Smooth muscle cell (in vitro differentiated cells): ENCODE measurements at regions not wholly inside any gene's neighbourhood (a gene's known extent, or its start where the extent isn't known, plus 50 kb on each side); places are given as distances from the start of the nearest gene placed in this dataset.

Experiments used
- DNase-seq: peaks from one replicate; lab custom pipeline; 2025; ENCODE audit not compliant: unreplicated experiment; lab: John Stamatoyannopoulos, UW
- H2AFZ ChIP-seq: fragments of 200-600 bp; sonication (generic); 2 replicates; pipeline ENCODE4 v1.6.0; 2016; ENCODE audit warnings: antibody characterized with exemption, low read depth, mild to moderate bottlenecking
- H3F3A ChIP-seq: fragments of 200-600 bp; sonication (generic); 2 replicates; pipeline ENCODE4 v1.6.0; 2017; ENCODE audit warnings: antibody characterized with exemption, low read depth
- H3K27ac ChIP-seq: fragments of 200-600 bp; sonication (generic); 2 replicates; pipeline ENCODE4 v1.5.1; 2016; ENCODE audit warnings: low read depth, mild to moderate bottlenecking
- H3K27me3 ChIP-seq: fragments of 200-600 bp; sonication (generic); 2 replicates; pipeline ENCODE4 v1.6.1; 2016; ENCODE audit warnings: low read depth, mild to moderate bottlenecking
- H3K36me3 ChIP-seq: fragments of 200-600 bp; sonication (generic); 2 replicates; pipeline ENCODE4 v1.5.1; 2016; ENCODE audit warnings: low read depth
- H3K4me1 ChIP-seq: fragments of 200-600 bp; sonication (generic); 2 replicates; pipeline ENCODE4 v1.5.1; 2016; ENCODE audit warnings: low read depth
- H3K4me2 ChIP-seq: fragments of 200-600 bp; sonication (generic); 2 replicates; pipeline ENCODE4 v1.6.0; 2016; ENCODE audit warnings: mild to moderate bottlenecking
- H3K4me3 ChIP-seq: fragments of 200-600 bp; sonication (generic); 2 replicates; pipeline ENCODE4 v1.5.1; 2016; ENCODE audit warnings: mild to moderate bottlenecking
- H3K79me2 ChIP-seq: fragments of 200-600 bp; sonication (generic); 2 replicates; pipeline ENCODE4 v1.6.0; 2016; ENCODE audit warnings: low read depth, mild to moderate bottlenecking
- H3K9ac ChIP-seq: fragments of 200-600 bp; sonication (generic); 2 replicates; pipeline ENCODE4 v1.6.0; 2016; ENCODE audit warnings: low read depth
- H3K9me3 ChIP-seq: fragments of 200-600 bp; sonication (generic); replicated peaks from 2 replicates; pipeline ENCODE4 v1.5.1; 2016; ENCODE audit warnings: low read depth
- H4K20me1 ChIP-seq: fragments of 200-600 bp; sonication (generic); 2 replicates; pipeline ENCODE4 v1.6.0; 2016; ENCODE audit warnings: low read depth
- WGBS: methylation state at CpG from one replicate; pipeline ENCODE4 v1.1.7; 2016; ENCODE audit warnings: low lambda C conversion rate; 5-methylcytosine and 5-hydroxymethylcytosine counted together
- TF ChIP-seq, protein P1 (sequence below): fragments of 200-600 bp; sonication (generic); IDR thresholded peaks from 2 replicates; pipeline ENCODE4 v1.5.1; 2017; ENCODE audit warnings: borderline replicate concordance, mild to moderate bottlenecking, antibody characterized with exemption; ENCODE audit not compliant: insufficient read depth, poor library complexity, severe bottlenecking

DNA sequence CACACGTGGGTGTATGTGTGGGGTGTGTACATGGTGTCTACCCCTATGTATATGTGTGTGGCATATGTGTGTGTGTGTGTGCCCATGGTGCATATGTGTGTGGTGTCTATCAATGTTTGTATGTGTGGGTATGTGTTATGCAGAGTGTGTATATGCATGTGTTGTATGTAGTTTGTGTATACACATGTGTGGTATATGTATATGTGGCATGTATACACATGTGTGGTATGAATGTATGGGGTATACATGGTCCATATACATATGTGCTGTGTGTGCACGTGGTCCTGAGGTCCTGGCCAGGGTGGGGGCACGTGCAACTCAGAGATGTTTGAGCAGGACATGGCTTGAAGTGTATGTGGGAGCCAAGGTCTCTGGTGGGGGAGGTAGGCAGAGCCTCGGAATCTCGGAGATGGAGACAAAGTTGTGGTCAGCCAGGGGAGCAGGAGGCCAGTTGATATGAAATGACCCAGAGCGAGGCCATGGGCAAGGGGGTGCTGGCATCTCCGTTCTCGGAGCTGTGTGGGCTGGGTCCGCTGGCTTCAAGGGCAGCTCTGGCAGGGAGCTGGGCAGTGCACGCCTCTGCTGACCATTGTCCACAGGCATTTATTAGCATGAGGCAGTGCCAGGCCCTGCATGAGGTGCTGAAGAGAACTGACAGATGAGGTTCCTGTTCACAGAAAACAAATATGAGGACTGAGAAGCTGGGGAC lies 276.2 kb upstream of the CHD6 start:
- Histone ChIP-seq H4K20me1 (no peaks in the 10 kb centered on the region), H3K79me2 (no peaks in the 10 kb centered on the region), H3K27me3 (peaks cover 24% of the 10 kb centered on the region), H2AFZ (no peak overlapping the region), H3K9ac (no peak overlapping the region), H3K36me3 (no peaks in the 10 kb centered on the region), H3K9me3 (no peaks in the 10 kb centered on the region), H3K4me1 (no peaks in the 10 kb centered on the region), H3K4me2 (no peak overlapping the region), H3K4me3 (no peak overlapping the region), H3F3A (no peaks in the 10 kb centered on the region), H3K27ac (no peak overlapping the region)
- DNase-seq, result no peak
- WGBS, result 89% methylated on average over 10 of the region's 10 CpGs
- TF ChIP-seq, protein P1, sequence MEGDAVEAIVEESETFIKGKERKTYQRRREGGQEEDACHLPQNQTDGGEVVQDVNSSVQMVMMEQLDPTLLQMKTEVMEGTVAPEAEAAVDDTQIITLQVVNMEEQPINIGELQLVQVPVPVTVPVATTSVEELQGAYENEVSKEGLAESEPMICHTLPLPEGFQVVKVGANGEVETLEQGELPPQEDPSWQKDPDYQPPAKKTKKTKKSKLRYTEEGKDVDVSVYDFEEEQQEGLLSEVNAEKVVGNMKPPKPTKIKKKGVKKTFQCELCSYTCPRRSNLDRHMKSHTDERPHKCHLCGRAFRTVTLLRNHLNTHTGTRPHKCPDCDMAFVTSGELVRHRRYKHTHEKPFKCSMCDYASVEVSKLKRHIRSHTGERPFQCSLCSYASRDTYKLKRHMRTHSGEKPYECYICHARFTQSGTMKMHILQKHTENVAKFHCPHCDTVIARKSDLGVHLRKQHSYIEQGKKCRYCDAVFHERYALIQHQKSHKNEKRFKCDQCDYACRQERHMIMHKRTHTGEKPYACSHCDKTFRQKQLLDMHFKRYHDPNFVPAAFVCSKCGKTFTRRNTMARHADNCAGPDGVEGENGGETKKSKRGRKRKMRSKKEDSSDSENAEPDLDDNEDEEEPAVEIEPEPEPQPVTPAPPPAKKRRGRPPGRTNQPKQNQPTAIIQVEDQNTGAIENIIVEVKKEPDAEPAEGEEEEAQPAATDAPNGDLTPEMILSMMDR, result no peak

DNA sequence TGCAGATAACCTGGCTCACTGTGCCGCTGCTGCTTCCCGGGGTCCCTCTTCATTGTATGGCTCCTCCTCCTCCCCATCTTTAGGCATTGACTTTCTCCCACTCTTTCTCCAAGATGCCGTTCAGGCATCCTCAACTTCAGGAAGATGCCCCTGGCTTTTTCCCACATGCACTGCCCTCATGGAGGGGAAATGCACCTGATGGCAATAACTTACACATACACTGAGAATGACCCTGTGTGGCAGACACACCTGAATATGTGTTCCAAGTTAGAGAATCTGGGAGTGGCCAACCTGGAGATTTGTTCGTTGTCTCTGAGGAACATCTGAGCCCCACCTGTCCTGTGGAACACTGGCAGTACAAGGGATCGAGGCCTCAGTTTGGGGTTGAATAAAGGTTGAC lies 273.9 kb upstream of the CHD6 start:
- Histone ChIP-seq H3K27me3 (peaks cover 13% of the 10 kb centered on the region), H4K20me1 (no peaks in the 10 kb centered on the region), H3K4me3 (no peak overlapping the region), H3K4me1 (no peaks in the 10 kb centered on the region), H3K9me3 (no peaks in the 10 kb centered on the region), H3K4me2 (no peak overlapping the region), H3K79me2 (no peaks in the 10 kb centered on the region), H3K9ac (no peak overlapping the region), H3F3A (no peaks in the 10 kb centered on the region), H3K27ac (no peak overlapping the region), H3K36me3 (no peaks in the 10 kb centered on the region), H2AFZ (no peak overlapping the region)
- TF ChIP-seq, protein P1, result no peak
- 93% methylated on average over 5 of the region's 5 CpGs for WGBS
- no peak for DNase-seq

DNA sequence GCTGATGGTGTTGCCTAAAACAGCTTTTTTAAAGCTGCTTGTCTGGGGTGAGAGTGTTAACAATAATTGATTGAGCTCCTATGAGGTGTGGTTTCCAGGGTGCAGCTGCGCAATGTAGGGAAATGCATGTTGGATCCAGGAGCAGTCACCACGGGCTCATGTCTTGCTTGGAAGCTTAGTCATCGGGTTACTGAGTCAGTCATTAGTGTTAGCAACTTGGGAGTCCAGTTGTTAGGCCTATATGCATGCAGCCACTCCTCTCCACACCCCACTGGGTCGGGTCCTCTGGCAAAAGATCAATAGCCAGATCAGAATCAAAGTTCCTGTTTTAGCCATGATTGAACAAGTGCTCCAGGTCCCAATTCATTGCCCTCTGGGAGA lies 271.7 kb upstream of the CHD6 start:
- DNase-seq, result no peak
- TF ChIP-seq, protein P1, result no peak
- Histone ChIP-seq H3K79me2 (no peaks in the 10 kb centered on the region), H3K27me3 (peaks cover 3% of the 10 kb centered on the region), H3K9ac (no peak overlapping the region), H3K36me3 (no peaks in the 10 kb centered on the region), H4K20me1 (no peaks in the 10 kb centered on the region), H3F3A (no peaks in the 10 kb centered on the region), H3K4me2 (no peak overlapping the region), H3K9me3 (no peaks in the 10 kb centered on the region), H3K4me1 (no peaks in the 10 kb centered on the region), H3K27ac (no peak overlapping the region), H2AFZ (no peak overlapping the region), H3K4me3 (no peak overlapping the region)
- WGBS, result 35% methylated on average over 4 of the region's 4 CpGs
